ENCODE measurements at regions not wholly inside any gene's neighbourhood (a gene's known extent, or its start where the extent isn't known, plus 50 kb on each side); places are given as distances from the start of the nearest gene placed in this dataset.

DNA sequence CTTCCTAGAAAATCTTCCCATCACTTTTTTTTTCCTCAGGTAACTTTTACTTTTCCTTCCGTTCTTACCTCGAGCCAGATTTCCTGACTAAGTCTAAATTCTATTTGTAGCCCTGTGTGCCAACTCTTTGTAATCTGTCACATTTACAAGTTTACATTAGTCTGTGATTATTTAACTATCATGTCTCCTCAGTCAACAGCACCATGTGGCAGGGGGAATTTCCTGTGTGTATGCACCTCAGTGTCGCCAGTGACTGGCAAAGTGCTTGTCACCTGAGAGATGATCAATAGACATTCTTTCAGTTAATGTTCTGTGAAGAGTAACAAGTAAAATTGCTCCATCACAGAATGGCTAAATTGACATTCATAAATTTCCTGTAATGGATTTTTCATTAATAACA lies 468.5 kb downstream of the PDGFC start:
- TF ChIP-seq, protein P1, sequence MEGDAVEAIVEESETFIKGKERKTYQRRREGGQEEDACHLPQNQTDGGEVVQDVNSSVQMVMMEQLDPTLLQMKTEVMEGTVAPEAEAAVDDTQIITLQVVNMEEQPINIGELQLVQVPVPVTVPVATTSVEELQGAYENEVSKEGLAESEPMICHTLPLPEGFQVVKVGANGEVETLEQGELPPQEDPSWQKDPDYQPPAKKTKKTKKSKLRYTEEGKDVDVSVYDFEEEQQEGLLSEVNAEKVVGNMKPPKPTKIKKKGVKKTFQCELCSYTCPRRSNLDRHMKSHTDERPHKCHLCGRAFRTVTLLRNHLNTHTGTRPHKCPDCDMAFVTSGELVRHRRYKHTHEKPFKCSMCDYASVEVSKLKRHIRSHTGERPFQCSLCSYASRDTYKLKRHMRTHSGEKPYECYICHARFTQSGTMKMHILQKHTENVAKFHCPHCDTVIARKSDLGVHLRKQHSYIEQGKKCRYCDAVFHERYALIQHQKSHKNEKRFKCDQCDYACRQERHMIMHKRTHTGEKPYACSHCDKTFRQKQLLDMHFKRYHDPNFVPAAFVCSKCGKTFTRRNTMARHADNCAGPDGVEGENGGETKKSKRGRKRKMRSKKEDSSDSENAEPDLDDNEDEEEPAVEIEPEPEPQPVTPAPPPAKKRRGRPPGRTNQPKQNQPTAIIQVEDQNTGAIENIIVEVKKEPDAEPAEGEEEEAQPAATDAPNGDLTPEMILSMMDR (conservative IDR thresholded peaks at IDR 0.05): no peak
- no peak for TF ChIP-seq ZFX (IDR thresholded peaks at IDR 0.05)
- H3K27ac ChIP-seq: no peak overlapping the region

DNA sequence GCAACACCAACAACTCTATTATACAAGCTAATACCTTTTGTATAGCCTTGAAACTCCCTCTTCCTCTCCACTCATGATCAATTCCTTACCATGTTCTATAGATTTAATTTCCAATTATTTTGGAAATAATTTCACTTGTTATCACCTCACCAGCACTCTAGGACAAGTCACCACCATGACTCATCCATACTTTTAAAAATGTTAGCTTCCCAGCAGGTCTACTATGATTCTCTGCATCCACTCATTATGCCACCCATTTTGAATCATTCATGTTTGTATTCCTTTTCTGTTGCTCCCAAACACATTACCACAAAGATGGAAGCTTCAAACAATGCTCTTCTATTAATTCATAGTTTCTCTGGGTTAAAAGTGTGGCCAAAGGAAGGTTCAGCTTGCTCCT lies 469.6 kb downstream of the PDGFC start:
- no peak for TF ChIP-seq ZFX (IDR thresholded peaks at IDR 0.05)
- TF ChIP-seq, protein P1 (conservative IDR thresholded peaks at IDR 0.05): no peak
- H3K27ac ChIP-seq: no peak overlapping the region

DNA sequence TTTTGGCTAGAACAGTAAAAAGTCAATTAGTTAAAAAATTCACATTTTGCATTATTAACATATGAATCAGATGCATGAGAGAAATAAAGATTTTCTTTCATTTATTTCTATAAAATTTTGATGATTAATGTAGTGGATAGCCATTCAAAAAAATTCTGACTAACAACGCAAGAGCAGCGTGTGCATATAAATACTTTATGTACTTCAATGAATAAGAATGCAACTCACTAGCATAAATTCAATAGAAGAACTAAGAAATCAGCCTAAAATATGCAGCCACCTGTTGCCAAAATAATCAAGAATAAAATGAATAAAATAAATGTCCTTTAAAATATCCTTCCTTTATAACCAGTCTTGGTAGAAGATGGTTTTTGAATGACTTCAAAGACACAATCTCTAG lies 471.9 kb downstream of the PDGFC start:
- H3K27ac ChIP-seq: no peak overlapping the region
- TF ChIP-seq ZFX (IDR thresholded peaks at IDR 0.05): no peak
- TF ChIP-seq, protein P1 (conservative IDR thresholded peaks at IDR 0.05): no peak

DNA sequence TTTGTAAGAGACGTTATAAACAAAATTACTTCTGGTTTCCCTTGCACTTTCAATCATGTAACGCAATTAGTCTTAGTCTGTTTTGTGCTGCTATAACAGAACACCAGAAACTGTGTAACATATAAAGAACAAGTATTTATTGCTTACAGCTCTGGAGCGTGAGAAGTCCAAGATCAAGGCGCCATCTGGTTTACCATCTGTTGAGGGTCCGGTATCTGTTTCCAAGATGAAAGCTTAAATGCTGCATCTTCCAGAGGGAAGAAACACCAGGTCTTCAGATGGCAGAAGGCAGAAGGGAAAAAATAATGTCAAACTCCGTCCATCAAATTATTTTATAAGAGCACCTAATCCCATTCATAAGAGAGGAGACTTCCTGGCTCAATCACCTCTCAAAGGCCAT lies 474.1 kb downstream of the PDGFC start:
- TF ChIP-seq, protein P1 (conservative IDR thresholded peaks at IDR 0.05): no peak
- TF ChIP-seq ZFX (IDR thresholded peaks at IDR 0.05): no peak
- H3K27ac ChIP-seq: no peak overlapping the region

DNA sequence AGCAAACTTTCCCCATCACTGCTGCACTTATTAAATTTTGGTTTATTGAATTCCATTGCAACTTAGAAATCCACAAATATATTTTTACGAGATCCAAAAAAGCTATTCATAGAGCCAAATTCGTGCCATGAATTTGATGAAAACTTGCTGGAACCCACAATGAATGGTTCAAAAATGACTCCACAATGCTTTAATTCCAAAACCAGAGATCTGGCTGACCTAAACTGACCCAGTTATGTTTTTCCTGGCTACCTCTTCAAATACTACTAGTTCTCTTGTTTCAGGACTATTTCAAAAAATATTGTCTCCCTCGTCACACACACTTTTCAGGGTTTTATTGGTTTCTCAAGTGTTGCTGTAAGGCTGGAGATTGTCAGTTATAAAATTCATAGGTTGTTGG lies 474.8 kb downstream of the PDGFC start:
- TF ChIP-seq, protein P1 (conservative IDR thresholded peaks at IDR 0.05): no peak
- no peak for TF ChIP-seq ZFX (IDR thresholded peaks at IDR 0.05)
- H3K27ac ChIP-seq: no peak overlapping the region

DNA sequence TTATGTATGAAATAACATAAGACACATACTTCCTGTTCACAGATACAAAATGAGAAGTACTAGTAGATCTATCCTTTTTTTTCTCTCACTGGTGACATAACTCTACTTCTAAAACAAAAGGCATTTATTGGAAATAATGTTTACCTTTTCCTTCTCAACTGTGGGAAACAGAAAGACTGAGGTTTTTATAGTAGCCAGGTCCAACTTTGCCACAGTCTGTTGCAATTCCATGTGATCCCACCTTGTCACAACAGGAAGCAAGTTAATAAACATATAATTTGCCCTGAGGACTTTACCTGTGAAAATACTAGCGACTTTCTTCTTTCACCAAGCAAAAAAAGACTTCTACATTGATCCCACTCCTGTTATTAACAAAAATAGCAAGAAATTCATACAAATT lies 475.8 kb downstream of the PDGFC start:
- TF ChIP-seq, protein P1 (conservative IDR thresholded peaks at IDR 0.05): no peak
- no peak for TF ChIP-seq ZFX (IDR thresholded peaks at IDR 0.05)
- H3K27ac ChIP-seq: no peak overlapping the region

DNA sequence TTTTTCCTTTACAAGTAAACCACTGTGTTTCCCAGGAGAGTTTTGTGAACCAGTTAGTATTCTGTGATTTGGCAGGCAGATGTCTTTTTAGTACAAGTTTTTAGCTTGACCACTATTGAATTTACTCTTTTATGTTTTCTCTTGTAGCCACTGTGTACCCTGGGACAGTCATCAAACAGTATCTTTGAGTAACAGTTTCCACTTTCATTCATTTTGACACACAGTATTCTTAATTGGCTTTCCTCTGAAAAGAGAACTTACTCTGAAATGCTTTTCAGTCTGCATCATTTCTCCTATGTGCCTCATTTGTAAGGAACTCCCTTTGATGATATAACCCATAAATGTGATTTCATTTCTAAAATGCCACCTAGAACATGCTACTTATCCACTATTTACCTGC lies 476.5 kb downstream of the PDGFC start:
- no peak overlapping the region for H3K27ac ChIP-seq
- TF ChIP-seq ZFX (IDR thresholded peaks at IDR 0.05): no peak
- TF ChIP-seq, protein P1 (conservative IDR thresholded peaks at IDR 0.05): no peak
